ENCODE measurements at regions not wholly inside any gene's neighbourhood (a gene's known extent, or its start where the extent isn't known, plus 50 kb on each side); places are given as distances from the start of the nearest gene placed in this dataset.

GRCh38 chr13:74450525-74450845 is 316.3 kb upstream of the KLF12 start:
- TF ChIP-seq POLR2A (IDR thresholded peaks at IDR 0.05; ENCODE audit: low read length) (no peak), GATA1 (IDR thresholded peaks at IDR 0.05; ENCODE audit: low read depth, low read length) (no peak)

Measured in erythroblast (primary cell).